ENCODE measurements at regions not wholly inside any gene's neighbourhood (a gene's known extent, or its start where the extent isn't known, plus 50 kb on each side); places are given as distances from the start of the nearest gene placed in this dataset.

DNA sequence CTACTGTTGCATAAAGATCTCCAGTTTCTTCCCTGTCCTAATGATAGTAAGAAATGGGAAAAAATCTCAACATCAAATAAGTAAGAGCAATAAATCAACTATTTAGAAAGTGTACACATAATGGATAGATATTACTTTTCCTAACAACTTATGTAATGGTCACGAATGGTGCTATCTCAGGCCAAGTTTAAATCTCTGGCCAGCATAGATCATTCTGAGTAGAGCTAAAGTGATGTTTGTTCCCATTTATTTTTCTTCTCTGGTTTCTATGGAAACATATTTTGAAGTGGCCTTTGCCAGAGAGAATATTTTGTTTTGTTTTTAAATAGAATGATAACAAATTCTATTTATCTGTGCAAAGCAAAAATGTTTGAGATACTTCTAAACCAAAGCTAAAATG is 249.7 kb upstream of the TTC14 start:
- DNase-seq, result no peak

DNA sequence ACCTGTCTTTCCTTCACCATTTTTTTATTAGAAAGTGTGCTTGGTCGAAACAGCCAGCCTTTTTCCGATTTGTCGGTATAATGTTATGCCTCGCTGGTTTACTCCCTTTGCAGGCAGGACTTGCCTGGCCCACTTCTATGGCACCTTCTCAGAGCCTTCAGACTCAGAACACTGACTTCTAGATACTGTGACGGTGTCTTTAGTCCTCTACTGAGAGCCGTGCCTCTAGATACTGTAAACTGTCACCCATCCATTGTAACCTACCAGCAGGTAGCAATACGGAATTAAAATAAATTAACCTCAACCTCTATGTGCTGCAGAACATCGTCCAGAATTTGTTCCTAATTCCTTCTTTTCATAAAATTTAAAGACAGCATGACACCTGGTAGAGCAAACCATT is 247.7 kb upstream of the TTC14 start:
- no peak for DNase-seq

DNA sequence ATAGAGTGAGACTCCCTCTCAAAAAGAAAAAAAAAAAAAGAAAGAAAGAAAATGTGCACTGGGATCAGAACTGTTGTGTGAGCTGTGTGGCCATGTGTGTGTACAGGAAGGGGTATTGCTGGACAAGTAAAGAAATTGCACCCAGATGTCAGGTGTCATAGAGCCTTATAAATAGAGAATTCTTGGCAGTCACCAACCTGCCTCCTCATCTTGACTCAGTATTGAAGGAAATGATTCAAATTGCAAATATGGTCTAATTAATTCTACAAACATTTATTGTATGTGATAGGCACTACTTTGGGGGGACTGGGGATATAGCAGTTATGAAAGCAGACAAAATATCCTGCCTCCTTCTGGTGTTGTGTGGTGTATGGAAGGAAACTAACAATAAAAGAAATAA is 243.8 kb upstream of the TTC14 start:
- DNase-seq, result no peak

DNA sequence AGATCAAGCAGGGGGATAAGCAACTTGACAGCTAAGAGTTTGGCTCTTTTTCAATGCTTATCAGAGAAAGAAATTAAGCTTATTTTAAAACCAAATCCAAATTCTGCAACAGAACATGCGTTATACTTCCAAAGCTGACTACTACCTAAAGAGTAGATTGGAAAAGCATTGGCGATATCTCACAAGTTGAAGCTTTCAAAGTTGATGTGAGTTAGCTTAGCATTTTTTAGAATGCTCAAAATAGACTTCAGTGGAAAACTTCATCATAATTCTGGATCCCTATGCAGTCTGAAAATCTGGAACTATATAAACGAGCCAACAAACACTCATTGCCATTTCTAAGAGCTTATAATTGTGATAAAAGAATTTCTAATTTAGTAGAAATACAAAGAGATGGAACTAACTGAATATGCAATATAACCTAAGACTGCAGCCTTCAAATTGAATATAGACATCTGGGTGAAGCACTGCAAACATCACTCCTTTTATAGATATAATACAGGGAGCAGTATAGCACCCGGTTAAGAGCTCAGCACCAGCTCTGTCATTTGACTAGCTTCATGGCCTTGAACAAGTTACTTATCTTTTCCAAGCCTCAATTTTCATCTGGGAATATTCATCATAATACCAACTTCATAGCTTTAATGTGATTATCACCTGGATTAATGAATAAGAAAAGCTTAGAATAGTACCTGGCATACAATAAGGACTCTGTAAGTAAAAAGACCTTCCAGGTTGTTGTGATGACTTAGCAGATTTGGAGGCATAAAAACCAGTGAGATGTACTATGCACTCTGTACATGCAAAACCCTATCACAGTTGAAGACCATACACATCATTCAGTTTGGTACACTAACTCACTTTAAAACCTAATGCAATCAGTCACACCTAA is 242.7 kb upstream of the TTC14 start:
- DNase-seq, result no peak

DNA sequence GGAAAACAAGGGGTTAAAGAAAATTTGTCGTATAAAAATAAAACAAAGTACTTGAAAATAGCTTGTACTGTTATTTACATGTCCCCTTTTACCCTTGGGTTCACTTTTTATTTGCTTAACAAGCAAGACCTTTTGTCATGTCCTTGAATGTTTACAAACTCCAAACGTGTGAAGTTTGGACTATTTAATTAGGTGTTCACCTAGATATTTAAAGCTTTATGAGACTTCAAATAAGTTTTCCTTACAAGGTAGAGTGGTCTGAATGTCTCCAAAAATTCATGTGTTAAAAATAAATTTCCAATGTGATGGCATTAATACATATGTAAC is 242.0 kb upstream of the TTC14 start:
- no peak for DNase-seq

DNA sequence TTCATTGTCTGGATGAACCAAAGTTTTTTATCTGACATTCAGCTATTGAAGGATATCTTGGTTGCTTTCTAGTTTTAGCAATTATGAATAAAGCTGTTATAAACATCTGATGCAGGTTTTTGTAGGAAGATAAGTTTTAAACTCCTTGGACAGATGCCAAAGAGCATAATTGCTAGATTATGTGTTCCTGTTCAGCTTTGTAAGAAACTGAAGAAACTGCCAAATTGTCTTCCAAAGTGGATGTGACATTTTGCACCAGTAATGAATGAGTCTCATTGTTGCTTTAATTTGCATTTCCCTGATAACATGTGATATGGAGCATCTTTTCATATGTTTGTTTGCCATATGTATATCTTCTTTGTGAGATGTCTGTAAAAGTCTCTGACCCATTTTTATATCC is 239.9 kb upstream of the TTC14 start:
- no peak for DNase-seq

DNA sequence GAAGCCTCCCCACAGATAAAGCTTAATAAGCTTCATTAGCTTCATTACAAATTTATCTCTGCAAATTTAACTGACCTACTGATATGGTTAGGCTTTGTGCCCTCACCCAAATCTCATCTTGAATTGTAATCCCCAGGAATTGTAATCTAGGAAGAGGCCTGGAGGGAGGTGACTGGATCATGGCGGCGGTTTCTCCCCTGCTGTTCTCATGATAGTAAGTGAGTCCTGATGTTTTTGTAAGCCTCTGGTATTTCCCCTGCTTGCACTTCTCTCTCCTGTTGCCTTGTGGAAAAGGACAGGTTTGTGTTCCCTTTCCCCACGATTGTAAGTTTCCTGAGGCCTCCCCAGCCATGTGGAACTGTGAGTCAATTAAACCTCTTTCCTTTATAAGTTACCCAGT is 226.1 kb upstream of the TTC14 start:
- DNase-seq, result no peak

DNA sequence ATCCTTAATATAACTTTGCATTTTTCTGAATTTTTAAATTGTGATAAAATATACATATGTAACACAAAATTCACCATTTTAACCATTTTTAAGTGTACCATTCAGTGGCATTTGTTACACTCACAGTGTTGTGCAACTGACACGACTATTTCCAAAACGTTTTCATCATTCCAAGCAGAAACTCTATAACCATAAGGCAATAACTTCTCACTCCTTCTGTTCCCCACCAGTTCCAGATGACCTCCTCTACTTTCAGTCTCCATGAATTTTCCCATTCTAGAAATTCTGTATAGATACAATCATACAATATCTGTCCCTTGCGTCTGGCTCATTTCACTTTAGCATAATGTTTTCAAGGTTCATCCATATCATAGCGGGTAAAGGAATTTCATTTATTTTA is 223.5 kb upstream of the TTC14 start:
- no peak for DNase-seq

DNA sequence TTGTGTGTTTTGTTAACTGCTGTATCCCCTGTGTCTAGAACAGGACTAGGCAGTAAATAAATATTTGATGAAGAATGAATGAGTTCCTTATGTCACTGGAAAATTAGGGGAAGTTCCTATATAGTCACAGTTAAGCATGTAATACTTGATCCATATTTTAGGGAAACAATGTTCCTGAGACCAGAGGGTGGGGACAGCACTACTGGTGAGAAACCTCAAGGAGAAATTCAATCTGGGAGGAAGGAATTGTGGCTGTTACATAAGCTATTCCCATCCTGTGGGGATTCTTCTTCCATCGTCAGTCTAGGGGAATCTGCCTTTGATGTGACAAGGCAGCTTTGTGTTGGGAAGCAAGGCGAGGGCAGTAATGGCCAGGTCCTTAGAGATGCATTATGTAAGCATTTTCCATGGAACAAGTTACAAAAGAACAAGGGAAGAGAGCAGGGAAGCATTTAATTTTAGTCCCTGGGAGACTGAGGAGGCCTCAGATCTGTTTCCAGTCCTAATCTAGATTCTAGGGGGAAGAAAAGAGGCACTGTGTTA is 219.3 kb upstream of the TTC14 start:
- DNase-seq, result no peak

DNA sequence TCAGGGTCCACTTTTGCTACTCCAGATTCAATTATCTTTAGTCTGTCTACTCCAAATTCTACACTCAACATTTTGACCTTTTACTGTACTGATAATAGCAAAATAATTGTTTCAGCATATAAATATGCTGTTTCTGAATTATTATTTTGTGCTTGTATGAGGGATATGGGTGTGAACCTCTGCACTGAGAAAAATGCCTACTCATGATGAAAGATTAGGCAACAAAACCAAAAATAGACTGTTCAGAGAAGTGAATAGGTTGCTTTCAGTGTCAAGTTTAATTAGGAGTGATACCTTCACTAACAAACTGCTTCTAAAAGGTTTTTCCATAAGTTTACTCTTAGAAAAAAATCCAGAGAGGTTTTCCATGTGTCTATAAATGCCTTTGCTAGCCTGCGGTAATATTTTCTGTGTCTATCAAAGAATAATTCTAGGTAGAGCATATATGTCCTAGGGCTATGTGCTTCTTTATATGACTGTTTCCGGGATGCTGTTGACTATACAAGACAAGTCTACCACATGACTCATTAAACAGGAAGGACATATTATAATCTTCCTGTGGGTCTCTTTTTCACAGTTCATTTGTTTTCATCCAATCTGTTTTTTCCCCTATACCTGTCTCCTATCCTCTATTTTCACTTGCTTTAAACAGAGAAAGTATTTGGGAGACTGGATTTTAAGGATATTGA is 218.5 kb upstream of the TTC14 start:
- DNase-seq, result no peak

DNA sequence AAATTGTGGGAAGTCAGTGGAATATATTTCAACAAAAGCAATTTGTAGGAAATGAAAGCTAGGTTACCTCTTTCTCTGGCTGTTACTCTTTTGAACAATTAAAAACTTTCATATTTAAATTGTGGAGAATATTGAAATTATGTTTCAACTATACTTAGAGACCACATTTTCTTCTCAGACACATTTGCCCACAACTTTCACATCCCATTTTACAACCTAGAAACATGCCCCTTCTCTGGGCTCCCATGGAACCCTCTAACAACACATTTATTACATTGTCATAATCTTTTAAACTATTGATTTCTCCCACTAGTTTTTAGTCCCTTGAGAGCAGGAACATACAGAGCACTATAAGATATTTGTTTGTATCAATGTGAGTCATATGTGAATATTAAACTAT is 211.7 kb upstream of the TTC14 start:
- DNase-seq, result no peak

DNA sequence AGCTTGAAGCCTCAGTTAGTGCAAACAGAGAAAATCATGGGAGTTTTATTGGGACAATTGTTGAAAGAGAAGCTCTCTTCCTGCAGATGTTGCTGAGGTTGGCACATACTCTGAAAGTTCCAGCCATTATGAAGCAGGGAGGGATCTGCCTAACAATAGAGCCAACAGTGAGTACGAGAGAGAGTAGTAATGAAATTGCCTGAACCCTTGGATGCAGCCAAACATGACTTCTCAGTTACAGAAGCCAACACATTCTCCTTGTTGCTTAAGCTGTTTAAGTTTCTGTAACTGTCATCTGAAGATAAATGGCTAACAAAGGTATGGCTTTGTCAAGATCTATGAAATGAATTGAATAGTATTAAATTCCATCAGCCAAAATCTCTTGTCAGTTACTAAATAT is 211.0 kb upstream of the TTC14 start:
- no peak for DNase-seq

DNA sequence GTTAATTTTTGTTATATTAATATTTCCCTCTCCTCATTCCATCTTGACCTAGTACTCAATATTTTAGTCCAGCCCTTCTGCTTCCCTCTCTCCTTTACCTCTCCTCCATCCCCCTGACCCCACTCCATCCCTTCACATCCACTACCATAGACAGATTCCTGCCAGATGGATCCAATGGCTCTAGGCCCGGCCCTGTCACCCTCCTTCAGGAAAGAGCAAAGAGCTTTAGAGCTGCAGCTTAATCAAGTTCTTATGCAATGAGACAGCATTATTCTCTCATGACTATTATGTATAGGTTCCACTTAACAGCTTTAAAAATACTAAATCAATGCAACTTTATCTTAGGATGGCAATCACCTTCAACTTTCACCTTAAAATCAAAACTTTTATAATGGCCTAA is 200.7 kb upstream of the TTC14 start:
- no peak for DNase-seq

DNA sequence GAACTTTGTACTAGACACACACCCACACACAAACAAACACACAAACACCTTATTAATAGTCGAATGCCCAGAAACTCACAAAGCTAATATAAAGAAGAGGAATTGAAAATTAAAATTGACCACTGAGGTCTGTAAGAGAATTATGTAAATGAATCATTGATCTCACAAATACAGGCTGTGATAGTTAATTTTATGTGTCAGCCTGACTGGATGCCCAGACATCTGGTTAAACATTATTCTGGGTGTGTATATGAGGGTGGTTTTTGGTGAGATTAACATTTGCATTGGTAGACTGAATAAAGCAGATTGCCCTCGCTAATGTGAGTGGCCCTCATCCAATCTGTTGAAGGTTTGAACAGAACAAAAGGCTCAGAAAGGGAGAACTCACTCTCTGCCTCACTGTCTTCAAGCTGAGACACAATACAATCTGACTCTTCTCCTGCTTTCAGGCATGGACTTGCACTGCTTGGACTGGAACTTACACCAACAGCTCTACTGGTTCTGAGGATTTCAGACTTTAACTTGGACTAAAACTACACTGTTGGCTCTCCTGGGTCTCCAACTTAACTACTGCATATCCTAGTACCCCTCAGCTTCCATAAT is 199.4 kb upstream of the TTC14 start:
- no peak for DNase-seq

DNA sequence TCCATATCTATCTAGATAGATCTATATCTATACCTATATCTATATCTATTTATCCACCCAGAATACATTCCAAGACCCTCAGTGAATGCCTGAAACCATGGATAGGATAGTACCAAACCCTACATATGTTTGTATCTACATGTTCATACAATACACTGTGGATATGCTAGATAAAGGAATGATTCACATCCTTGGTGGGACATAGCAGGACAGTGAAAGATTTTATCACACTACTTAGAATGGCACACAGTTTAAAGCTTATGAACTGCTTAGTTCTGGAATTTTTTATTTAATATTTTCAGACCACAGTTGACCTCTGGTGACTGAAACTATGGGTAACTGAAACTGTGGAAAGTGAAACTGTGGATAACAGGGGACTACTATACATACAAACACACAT is 198.8 kb upstream of the TTC14 start:
- DNase-seq, result no peak

DNA sequence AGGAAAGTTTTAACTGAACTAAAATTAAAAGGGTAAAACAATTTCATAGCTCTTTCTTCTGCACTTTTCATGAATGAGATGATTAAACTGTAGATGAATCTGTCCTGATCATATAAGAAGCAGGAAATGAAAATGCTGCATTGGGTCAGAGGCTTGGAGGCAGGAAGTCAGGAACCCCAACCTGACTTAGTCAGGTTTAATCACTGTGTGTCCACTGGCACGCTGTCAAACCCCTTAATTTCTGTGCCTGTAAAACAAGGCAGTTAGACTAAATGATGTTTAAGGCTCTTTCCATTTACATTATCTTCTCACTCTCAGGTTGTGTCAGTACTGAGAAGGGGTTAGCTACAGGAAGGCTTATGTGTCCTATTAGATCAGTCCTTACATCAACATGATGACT is 193.3 kb upstream of the TTC14 start:
- no peak for DNase-seq

DNA sequence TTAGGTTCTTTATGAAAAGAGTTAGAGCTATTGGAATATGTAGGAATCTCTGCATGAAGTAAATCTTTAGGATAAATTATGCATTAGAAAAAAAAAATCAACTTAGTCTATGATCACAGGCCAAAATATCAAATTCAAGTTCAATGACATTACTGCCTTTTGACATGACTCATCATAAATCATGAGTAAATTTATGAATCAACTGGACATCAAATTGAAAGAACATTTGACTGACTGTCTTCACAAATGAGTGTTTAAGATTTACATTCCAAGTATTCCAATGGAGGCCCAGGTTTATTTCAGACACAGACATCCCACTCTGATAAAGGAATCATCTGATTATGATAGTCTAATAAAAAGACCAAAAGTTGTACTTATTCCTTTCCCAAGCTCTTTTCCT is 192.8 kb upstream of the TTC14 start:
- no peak for DNase-seq

DNA sequence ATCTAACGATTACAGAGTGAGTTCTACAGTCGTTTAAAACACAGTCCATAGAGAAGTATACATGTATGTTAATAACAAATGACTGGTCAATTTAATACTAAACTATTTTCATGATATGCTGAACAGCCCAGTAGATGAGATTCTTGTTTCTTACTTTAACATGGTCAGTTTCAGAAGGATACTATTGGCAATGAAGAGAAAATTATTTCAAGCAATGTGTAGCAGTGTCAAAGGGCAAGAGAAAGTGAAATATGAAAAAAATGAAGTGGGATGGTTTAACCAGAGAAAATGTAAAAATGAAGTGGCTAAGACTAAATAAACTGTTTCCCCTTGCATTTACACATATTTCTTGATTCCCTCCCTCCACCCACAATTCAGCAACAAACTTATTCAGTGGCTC is 192.1 kb upstream of the TTC14 start:
- no peak for DNase-seq

DNA sequence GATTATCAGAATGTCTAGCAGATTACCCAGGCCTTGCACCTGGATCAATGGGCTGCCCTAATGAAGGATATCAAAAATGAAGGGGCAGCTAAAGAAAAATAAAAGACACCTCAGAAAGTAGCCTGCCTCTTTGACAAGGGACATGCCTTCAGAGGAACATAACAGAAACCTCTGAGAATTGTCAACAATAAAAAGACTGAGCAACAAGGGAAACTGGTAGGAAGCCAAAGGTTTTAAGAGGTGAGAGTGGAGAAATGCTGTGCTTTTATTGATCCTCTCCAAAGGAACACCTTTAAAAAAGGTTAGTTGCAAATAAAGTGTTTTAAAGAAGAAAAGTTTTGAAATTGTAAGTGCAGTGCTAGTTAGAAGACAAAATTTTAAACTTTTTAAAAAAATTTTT is 187.8 kb upstream of the TTC14 start:
- no peak for DNase-seq

DNA sequence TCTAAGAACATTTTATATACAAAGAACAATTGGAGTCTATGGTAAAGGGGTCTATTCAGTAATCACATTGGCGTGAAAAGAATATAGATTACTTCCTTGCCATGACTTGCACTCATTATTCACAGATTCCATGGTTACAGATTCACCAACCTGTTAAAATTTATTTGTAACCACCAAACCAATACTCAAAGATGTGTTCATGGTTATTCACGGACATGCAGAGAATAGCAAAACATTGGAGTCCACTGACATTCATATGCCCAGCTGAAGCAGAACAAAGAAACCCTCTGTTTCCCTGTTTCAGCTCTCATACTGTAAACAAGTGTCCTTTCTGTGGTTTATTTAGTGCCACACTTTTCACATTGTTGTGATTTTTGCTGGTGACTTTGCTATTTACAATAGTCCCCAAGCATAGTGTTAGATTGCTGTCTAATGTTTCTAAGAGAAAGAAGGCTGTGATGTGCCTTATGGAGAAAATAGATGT is 185.8 kb upstream of the TTC14 start:
- DNase-seq, result peak in 4 of 14 donors; percentile 0 to 20 (median 10)

DNA sequence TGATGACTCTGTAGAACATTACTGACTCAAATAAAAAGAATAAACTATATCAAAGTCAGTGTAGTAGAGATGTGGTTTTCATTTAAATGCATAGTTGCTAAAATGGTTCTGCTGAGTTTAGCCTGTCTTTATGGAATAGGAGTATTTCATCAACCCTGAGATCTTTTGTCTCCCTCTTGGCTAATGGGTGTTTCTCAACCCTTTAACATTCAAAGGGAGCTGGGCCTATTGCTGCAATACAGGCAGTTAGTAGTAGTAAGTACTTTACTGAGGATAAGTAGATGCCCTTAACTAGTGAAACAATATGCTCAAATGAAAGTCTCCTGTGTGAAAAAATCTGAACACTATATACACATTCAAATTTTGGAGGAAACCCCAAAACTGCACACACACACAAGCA is 184.7 kb upstream of the TTC14 start:
- DNase-seq, result no peak

DNA sequence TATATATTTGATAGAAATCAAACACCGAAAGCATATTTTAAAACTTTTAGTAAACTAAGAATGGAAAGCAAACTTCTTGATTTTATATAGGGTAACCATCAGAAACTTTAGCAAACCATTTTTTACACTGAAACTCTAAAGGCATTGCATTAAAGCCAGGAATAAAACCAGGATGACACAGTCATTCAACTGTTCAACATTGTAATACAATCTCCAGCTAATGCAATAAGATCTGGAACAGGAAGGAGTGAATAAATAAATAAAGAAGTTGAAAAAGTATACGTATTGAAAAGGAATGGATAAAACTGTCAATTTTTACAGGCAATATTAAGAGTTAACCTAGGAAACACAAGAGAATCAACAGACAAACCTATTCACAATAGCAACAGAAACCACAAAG is 181.9 kb upstream of the TTC14 start:
- no peak for DNase-seq

DNA sequence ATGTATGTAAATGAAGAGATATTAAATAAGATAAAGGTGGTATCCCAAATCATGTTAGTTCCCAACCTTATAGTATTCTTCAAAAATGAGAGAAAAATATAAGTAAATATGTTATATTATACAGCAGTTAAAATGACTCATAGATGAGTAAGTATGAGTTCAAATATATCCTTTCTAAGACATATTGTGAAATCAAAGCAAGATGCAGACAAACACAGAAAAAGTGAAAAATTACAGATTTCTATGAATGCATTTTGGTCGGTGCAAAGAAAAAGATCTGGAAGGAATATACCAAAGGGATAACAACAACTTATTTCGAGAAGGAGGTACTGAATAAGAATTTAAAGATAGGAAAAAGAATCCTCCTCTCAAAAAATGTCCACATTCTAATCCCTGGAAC is 181.2 kb upstream of the TTC14 start:
- no peak for DNase-seq

DNA sequence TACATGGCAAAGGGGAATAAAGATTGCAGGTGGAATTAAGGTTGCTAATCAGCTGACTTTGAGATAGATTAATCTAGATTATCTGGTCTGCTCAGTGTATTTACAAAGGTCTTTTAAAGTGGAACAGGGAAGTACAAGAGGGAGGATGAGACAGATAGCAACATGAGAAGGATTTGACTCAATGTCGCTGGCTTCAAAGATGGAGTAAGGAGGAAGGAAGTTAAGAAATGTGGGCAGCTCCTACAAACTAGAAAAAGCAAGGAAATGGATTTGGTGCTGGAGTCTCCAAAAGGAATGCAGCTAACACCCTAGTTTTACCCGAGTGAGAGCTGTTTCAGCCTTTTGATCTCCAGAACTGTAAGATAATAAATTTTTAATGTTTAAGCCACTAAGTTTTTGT is 180.7 kb upstream of the TTC14 start:
- no peak for DNase-seq

All from C1 segment of cervical spinal cord (tissue), 14 donors.